Left renal cortex interstitium (tissue), 4 donors: ENCODE measurements at regions not wholly inside any gene's neighbourhood (a gene's known extent, or its start where the extent isn't known, plus 50 kb on each side); places are given as distances from the start of the nearest gene placed in this dataset.

Source experiments
- DNase-seq, 4 donors: peaks; one replicate each; pipeline ENCODE4 v3.0.0-alpha.2; 2013; ENCODE audit warnings: low read depth in 4 of 4, low spot score in 2 of 4, missing footprints in 1 of 4

DNA sequence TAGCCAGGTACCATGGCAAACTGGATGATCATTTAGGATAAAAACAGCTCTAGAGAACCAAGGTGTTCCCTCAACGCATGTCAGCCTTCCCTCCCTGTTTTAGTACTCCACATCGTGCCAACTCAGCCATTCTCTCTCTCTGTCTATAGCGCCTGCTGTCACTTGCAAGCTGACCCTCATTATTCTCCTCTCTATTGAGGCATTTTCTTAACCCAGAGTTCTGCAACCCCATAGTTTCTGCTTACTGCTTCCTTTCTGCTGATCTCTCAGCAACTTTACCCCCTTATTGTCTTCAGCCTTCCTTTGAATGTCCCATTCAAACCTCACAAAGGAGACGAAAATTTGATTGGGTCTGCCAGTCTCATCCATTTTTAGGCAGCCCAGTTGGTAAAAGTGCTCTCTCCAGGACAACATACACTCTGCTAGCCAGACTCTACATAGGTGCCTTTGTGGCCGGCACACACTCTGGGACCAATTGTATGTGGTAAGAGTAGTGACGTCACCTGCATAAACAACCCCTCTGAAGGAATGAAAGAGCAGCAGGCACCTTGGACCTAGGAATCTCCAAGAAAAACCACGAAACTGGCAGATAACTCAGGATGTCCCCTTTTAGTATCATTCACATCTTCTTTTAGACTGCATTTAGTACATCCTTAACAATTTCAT is 367.2 kb upstream of the KCNH7 start:
- DNase-seq, result no peak

- DNase-seq, result no peak
Observed at GRCh38 chr2:163200741-163201140, 362.2 kb upstream of the KCNH7 start.

DNA sequence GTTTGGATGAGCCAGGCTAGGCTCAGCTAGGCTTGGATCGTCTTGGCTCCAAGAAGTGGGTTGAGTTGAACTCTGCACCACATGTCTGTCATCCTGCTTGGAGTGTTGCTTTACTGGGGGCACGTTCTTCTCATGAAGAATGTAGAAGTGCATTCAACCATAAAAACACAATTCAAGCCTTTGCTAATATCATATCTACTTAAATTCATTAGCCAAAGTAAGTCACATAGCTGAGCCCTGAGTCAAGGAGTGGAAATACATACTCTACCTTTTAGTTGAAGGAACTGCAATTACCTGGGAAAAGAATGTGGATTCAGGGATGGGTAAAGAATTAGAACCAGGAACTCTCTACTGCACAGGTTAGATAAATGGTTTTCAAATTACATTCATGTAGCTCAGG is 360.4 kb upstream of the KCNH7 start:
- DNase-seq, result no peak

GRCh38 chr2:163198007-163198406 is 359.4 kb upstream of the KCNH7 start:
- DNase-seq, result no peak

- DNase-seq, result peak in 1 of 4 donors; percentile 15
Observed at GRCh38 chr2:163191372-163191771, 352.8 kb upstream of the KCNH7 start.

- no peak for DNase-seq
Observed at GRCh38 chr2:163187995-163188655, 349.6 kb upstream of the KCNH7 start.

- no peak for DNase-seq
Observed at GRCh38 chr2:163187119-163187518, 348.6 kb upstream of the KCNH7 start.

- DNase-seq, result no peak
Observed at GRCh38 chr2:163185160-163185559, 346.6 kb upstream of the KCNH7 start.

- DNase-seq, result peak in 1 of 4 donors; percentile 6
Observed at GRCh38 chr2:163182764-163183354, 344.3 kb upstream of the KCNH7 start.

- DNase-seq, result no peak
Observed at GRCh38 chr2:163177592-163177991, 339.0 kb upstream of the KCNH7 start.

- no peak for DNase-seq
Observed at GRCh38 chr2:163175294-163175693, 336.7 kb upstream of the KCNH7 start.

- no peak for DNase-seq
Observed at GRCh38 chr2:163173591-163173990, 335.0 kb upstream of the KCNH7 start.

DNA sequence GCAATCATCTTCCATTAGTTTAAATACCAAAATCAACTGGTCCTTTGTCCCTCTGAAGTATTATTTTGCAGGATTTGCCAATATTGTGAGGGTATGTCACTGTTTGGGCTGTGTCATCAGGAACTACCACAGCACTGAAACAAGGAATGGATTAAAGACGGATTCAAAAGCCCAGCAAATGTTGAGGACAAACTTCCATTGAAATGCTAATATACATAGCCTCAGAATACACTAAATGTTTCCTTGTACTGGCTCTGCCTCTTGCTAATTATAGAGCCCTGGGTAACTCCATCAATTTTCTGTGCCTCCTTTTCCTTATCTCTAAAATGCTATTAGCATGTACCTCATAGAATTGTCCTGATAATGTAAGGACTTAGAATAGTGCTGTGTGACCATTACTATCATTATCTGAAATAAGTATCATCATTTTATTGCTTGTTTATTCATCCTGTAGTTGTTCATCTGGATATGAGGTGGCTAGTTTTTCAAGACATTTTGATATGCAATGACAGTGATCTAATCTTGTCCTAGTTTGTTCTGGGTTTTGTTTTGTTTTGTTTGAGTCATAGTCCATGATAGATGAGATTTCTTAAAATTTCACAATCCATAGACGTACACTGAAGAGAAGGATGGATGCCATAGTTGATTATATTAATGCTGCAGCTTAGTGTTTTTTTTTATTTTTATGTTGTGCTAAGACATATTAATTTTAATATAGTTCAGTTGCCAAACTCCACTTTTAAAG is 333.4 kb upstream of the KCNH7 start:
- no peak for DNase-seq

DNA sequence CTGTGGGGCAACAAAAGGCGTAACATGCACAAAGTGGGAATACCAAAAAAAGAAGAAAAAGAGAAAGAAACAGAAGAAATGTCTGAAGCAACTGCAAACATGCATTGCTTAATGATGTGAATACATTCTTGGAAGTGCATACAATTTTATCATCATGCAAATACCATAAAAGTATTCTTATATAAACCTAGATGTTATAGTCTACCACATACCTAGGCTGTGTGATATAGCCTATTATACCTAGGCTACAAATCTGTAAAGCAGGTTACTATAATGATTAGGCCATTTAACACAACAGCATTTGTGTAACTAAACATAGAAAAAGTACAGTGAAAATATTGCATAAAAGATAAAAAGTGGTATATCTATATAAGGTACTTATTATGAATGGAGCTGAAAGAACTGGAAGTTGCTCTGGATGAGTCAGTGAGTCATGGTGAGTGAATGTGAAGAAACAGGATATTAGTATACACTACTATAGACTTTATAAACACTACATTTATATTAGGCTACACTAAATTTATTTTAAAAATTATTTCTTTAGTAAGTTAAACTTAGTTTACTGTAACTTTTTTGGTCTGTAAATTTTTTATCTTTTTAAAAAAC is 319.4 kb upstream of the KCNH7 start:
- no peak for DNase-seq

DNA sequence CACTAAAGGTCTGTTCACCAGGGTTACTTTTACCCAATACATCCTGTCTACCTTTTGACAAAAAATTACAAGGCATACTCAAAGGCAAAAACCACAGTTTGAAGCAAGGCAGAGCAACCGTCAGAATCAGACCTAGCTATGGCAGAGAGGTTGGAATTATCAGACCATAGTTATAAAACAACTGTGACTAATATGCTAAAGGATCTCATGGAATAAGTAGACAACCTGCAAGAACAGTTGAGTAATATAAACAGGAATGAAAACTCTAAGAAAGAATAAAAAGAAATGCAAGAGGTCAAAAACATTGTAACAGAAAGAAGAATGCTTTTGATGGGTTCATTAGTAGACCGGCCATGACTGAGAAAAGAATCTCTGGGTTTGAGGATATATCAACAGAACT is 318.8 kb upstream of the KCNH7 start:
- no peak for DNase-seq

DNA sequence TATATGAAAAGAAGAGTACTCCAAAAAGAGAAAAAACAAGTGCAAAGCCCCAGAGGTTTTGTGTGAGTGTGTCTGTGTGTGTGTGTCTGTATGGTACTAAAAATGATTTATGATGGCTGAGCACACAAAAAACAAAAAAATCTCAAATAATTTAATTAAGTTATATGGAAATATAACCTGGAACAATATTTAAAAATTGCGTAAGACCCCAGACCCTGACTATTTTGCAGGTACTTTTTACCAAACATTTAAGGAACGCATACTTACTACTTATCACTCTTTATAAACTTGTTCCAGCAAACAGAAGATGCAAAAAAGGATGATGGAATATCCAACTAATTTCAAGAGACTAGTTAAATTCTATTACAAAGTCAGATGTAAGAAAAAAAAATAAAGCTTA is 317.4 kb upstream of the KCNH7 start:
- no peak for DNase-seq

- no peak for DNase-seq
Observed at GRCh38 chr2:163155279-163155883, 316.8 kb upstream of the KCNH7 start.

GRCh38 chr2:163142618-163143017 is 304.1 kb upstream of the KCNH7 start:
- no peak for DNase-seq

GRCh38 chr2:163138947-163139346 is 300.4 kb upstream of the KCNH7 start:
- no peak for DNase-seq

DNA sequence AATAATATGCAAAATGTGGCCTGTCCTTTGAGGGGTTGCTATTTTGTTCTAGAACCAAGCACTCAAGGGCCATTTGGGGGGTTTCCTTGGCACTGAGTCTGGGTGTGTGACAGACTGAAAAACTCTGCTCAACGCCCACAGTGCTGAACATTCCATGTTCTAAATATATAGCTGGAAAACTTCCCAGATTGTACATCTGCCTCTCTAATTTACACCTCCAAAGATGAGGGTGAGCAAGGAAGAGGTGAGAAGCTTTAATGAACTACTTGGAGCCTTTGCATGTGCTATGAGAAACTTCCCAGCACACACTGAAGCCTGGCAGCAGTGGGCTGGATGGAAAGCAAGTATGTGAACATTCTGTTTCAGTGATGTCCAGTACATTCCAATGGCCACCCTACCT is 296.7 kb upstream of the KCNH7 start:
- DNase-seq, result no peak

DNA sequence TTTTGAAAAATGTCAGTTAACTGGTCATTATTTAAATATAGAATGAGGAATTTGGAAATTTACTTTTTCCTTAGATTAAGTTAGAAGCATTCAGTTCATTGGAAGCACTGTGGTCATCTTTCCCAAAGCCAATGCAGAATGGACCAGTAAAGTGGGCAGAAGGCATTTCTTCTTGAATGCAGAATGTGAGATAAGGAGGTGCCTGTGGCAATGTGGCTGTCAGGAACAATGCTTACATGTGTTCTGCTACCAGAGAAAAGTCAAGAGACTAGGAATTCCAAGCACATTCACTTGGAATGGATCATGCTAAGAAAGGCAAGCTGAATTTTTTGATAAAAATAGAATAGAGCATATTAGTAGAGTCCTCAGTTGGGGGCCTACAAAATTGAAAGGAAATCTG is 295.0 kb upstream of the KCNH7 start:
- no peak for DNase-seq
